PC-3 (cell line): ENCODE measurements at regions not wholly inside any gene's neighbourhood (a gene's known extent, or its start where the extent isn't known, plus 50 kb on each side); places are given as distances from the start of the nearest gene placed in this dataset.

ENCODE experiments used
- EZH2phosphoT487 ChIP-seq: fragments of 300-600 bp; sonication (generic); IDR thresholded peaks from 2 replicates; pipeline ENCODE4 v1.6.1; 2018; ENCODE audit warnings: mild to moderate bottlenecking, antibody characterized with exemption, low read length, borderline replicate concordance
- TF ChIP-seq, protein P1 (sequence below): fragments of 300-600 bp; sonication (generic); conservative IDR thresholded peaks from 2 replicates; pipeline ENCODE4 v1.5.1; 2017; ENCODE audit warnings: antibody characterized with exemption, low read depth, mild to moderate bottlenecking, low read length

- TF ChIP-seq, protein P1, sequence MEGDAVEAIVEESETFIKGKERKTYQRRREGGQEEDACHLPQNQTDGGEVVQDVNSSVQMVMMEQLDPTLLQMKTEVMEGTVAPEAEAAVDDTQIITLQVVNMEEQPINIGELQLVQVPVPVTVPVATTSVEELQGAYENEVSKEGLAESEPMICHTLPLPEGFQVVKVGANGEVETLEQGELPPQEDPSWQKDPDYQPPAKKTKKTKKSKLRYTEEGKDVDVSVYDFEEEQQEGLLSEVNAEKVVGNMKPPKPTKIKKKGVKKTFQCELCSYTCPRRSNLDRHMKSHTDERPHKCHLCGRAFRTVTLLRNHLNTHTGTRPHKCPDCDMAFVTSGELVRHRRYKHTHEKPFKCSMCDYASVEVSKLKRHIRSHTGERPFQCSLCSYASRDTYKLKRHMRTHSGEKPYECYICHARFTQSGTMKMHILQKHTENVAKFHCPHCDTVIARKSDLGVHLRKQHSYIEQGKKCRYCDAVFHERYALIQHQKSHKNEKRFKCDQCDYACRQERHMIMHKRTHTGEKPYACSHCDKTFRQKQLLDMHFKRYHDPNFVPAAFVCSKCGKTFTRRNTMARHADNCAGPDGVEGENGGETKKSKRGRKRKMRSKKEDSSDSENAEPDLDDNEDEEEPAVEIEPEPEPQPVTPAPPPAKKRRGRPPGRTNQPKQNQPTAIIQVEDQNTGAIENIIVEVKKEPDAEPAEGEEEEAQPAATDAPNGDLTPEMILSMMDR, result no peak
- no peak for TF ChIP-seq EZH2phosphoT487
Observed at GRCh38 chr6:164185471-164185871, 771.0 kb downstream of the QKI start.
